ENCODE measurements at regions not wholly inside any gene's neighbourhood (a gene's known extent, or its start where the extent isn't known, plus 50 kb on each side); places are given as distances from the start of the nearest gene placed in this dataset.

GRCh38 chr11:79579063-79579462, 138.2 kb upstream of the TENM4 start:
- no peak for TF ChIP-seq GABPA (IDR thresholded peaks at IDR 0.05; ENCODE audit: low read depth)
- TF ChIP-seq POLR2AphosphoS5 (IDR thresholded peaks at IDR 0.05; ENCODE audit: low read depth): no peak
- TF ChIP-seq SPI1 (IDR thresholded peaks at IDR 0.05; ENCODE audit: borderline replicate concordance, low read depth): no peak
- TF ChIP-seq CTCF (IDR thresholded peaks at IDR 0.05; ENCODE audit: insufficient read depth, low read length): no peak
- Histone ChIP-seq H3K27me3 (ENCODE audit: insufficient read depth, poor library complexity, severe bottlenecking) (no peaks in the 10 kb centered on the region), H3K27ac (replicated peaks) (no peak overlapping the region), H3K4me3 (replicated peaks; ENCODE audit: insufficient read depth, low read length) (no peak overlapping the region)
- no peak for DNase-seq (ENCODE audit: low read depth in 1 of 2, low spot score in 1 of 2)

DNA sequence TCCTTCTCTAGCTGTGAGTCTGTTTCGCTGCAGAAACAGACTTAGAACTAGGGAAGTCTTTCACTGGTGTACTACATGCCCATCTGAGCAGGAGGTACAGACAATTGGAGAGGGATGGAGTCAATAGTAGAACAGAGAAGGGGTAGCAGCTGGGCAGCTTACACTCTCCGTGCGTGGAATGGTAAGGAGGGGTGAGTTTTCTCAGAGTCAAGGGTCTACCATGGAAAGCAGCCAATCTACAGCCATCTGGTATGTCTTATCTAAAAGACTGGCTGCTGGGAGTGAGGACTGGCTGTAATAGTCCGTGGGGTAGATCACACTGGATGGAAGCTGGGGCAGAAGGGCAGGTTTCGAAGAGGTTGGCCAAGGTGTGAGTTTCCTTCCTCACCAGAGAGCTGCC, 137.3 kb upstream of the TENM4 start:
- no peak for DNase-seq (ENCODE audit: low read depth in 1 of 2, low spot score in 1 of 2)
- TF ChIP-seq REST (IDR thresholded peaks at IDR 0.05; ENCODE audit: insufficient replicate concordance, low read depth): no peak
- TF ChIP-seq CTCF (IDR thresholded peaks at IDR 0.05; ENCODE audit: insufficient read depth, low read length): no peak
- TF ChIP-seq GABPA (IDR thresholded peaks at IDR 0.05; ENCODE audit: low read depth): no peak
- TF ChIP-seq SPI1 (IDR thresholded peaks at IDR 0.05; ENCODE audit: borderline replicate concordance, low read depth): no peak
- TF ChIP-seq POLR2AphosphoS5 (IDR thresholded peaks at IDR 0.05; ENCODE audit: low read depth): no peak
- Histone ChIP-seq H3K27ac (replicated peaks) (no peak overlapping the region), H3K27me3 (ENCODE audit: insufficient read depth, poor library complexity, severe bottlenecking) (no peaks in the 10 kb centered on the region), H3K4me3 (replicated peaks; ENCODE audit: insufficient read depth, low read length) (no peak overlapping the region)

DNA sequence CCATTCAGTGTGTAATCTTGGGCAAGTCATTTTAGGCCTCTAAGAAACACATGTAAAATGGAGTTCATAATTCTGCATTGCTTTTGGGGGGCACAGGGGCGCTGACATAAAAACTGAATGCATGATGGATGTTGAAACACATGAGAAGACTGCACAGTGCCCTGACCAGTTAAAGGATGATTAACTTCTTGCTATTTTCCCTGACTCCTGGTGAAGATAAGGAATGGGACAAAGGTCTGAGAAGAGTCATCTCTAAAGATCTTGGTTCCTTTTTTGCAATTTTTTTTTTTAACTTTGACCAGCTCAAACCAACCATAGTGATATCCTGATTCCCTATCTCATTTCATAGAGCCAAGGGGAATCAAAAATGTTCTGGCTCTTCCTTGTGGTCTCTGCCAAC, 134.9 kb upstream of the TENM4 start:
- no peak overlapping the region for H3K4me3 ChIP-seq (replicated peaks; ENCODE audit: insufficient read depth, low read length)
- TF ChIP-seq GABPA (IDR thresholded peaks at IDR 0.05; ENCODE audit: low read depth) (no peak), REST (IDR thresholded peaks at IDR 0.05; ENCODE audit: insufficient replicate concordance, low read depth) (no peak), SPI1 (IDR thresholded peaks at IDR 0.05; ENCODE audit: borderline replicate concordance, low read depth) (no peak), CTCF (IDR thresholded peaks at IDR 0.05; ENCODE audit: insufficient read depth, low read length) (no peak), POLR2AphosphoS5 (IDR thresholded peaks at IDR 0.05; ENCODE audit: low read depth) (no peak)
- H3K27ac ChIP-seq (replicated peaks): no peak overlapping the region
- H3K27me3 ChIP-seq (ENCODE audit: insufficient read depth, poor library complexity, severe bottlenecking): no peaks in the 10 kb centered on the region
- no peak for DNase-seq (ENCODE audit: low read depth in 1 of 2, low spot score in 1 of 2)

DNA sequence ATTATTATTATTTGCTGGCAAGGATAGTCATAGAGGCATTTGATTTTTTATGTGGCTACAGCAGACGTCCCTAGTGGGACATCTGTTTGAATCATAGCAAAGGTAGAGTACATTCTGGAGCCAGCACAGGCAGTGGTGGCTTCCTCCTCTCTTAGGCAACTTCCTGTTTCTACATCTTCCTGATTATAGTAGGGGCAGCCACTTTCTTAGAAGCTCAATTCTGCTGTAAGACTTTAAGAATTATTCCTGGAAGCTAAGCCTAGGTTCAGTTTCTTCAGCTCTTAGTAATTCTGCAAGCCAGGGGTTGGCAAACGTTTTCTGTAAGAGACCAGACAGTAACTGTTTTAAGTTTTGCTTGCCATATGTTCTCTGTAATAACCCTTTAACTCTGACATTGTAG, 129.3 kb upstream of the TENM4 start:
- Histone ChIP-seq H3K27ac (replicated peaks) (0 out of 2 replicates have a peak overlapping the region, but pooled peaks have one; percentile 26), H3K27me3 (ENCODE audit: insufficient read depth, poor library complexity, severe bottlenecking) (no peaks in the 10 kb centered on the region), H3K4me3 (replicated peaks; ENCODE audit: insufficient read depth, low read length) (no peak overlapping the region)
- DNase-seq (ENCODE audit: low read depth in 1 of 2, low spot score in 1 of 2): peak; percentile 60 to 67
- TF ChIP-seq GABPA (IDR thresholded peaks at IDR 0.05; ENCODE audit: low read depth) (peak; percentile 68), CTCF (IDR thresholded peaks at IDR 0.05; ENCODE audit: insufficient read depth, low read length) (no peak), SPI1 (IDR thresholded peaks at IDR 0.05; ENCODE audit: borderline replicate concordance, low read depth) (peak; percentile 48; the same call in 1 of the 2 replicates)

Measured in HL-60 (cell line).